HG02610 (cell line): ENCODE measurements at regions not wholly inside any gene's neighbourhood (a gene's known extent, or its start where the extent isn't known, plus 50 kb on each side); places are given as distances from the start of the nearest gene placed in this dataset.

ENCODE experiments used
- ATAC-seq: cut with Tn5 transposase; IDR thresholded peaks from one replicate; pipeline ENCODE4 v1.9.1; 2021; ENCODE audit warnings: mild to moderate bottlenecking, moderate library complexity; ENCODE audit not compliant: unreplicated experiment

- no peak for ATAC-seq
Observed at GRCh38 chr11:112354364-112354763, 93.7 kb upstream of the PLET1 start.

GRCh38 chr11:112355726-112356125 lies 95.1 kb upstream of the PLET1 start:
- no peak for ATAC-seq

GRCh38 chr11:112357488-112357887 lies 96.8 kb upstream of the PLET1 start:
- no peak for ATAC-seq

- ATAC-seq = no peak
Observed at GRCh38 chr11:112361396-112361795, 100.7 kb upstream of the PLET1 start.

- no peak for ATAC-seq
Observed at GRCh38 chr11:112363527-112363926, 102.9 kb upstream of the PLET1 start.

- ATAC-seq = no peak
Observed at GRCh38 chr11:112364962-112365481, 104.4 kb upstream of the PLET1 start.

- ATAC-seq = no peak
Observed at GRCh38 chr11:112366012-112366411, 105.4 kb upstream of the PLET1 start.

- no peak for ATAC-seq
Observed at GRCh38 chr11:112366777-112367176, 106.1 kb upstream of the PLET1 start.

- no peak for ATAC-seq
Observed at GRCh38 chr11:112367461-112367860, 106.8 kb upstream of the PLET1 start.

GRCh38 chr11:112367895-112368294 lies 107.2 kb upstream of the PLET1 start:
- no peak for ATAC-seq

- no peak for ATAC-seq
Observed at GRCh38 chr11:112368381-112368780, 107.7 kb upstream of the PLET1 start.

GRCh38 chr11:112369374-112369773 lies 108.7 kb upstream of the PLET1 start:
- ATAC-seq = no peak

GRCh38 chr11:112369916-112370315 lies 109.3 kb upstream of the PLET1 start:
- ATAC-seq = no peak

- no peak for ATAC-seq
Observed at GRCh38 chr11:112374486-112375140, 114.0 kb upstream of the PLET1 start.

GRCh38 chr11:112377946-112378345 lies 117.3 kb upstream of the PLET1 start:
- no peak for ATAC-seq

GRCh38 chr11:112380464-112380863 lies 119.8 kb upstream of the PLET1 start:
- no peak for ATAC-seq

- no peak for ATAC-seq
Observed at GRCh38 chr11:112381578-112381977, 120.9 kb upstream of the PLET1 start.

GRCh38 chr11:112382561-112382960 lies 121.9 kb upstream of the PLET1 start:
- no peak for ATAC-seq

GRCh38 chr11:112388496-112388895 lies 127.8 kb upstream of the PLET1 start:
- no peak for ATAC-seq

- ATAC-seq = no peak
Observed at GRCh38 chr11:112391086-112391485, 130.4 kb upstream of the PLET1 start.

- no peak for ATAC-seq
Observed at GRCh38 chr11:112392904-112393303, 132.2 kb upstream of the PLET1 start.

- ATAC-seq = no peak
Observed at GRCh38 chr11:112394304-112394703, 133.6 kb upstream of the PLET1 start.

GRCh38 chr11:112396076-112396475 lies 135.4 kb upstream of the PLET1 start:
- no peak for ATAC-seq
